K562 (cell line): ENCODE measurements at regions not wholly inside any gene's neighbourhood (a gene's known extent, or its start where the extent isn't known, plus 50 kb on each side); places are given as distances from the start of the nearest gene placed in this dataset.

Source experiments
- ATAC-seq: fragments of 200-7000 bp; cut with Tn5 transposase; 3 replicates; pipeline ENCODE4 v1.9.1; 2020; ENCODE audit warnings: moderate library complexity
- BruUV-seq: library from RNA; stranded (reverse); fragments of 400-500 nt; replicated peaks from 2 replicates; lab custom pipeline; 2021; lab: Mats Ljungman, UMichigan
- CTCF ChIA-PET: fragments of 300-600 bp; formaldehyde crosslinking; extraction: SDS; loops from one replicate; lab custom pipeline; 2021; ENCODE audit warnings: low intra/inter-chr PET ratio; lab: Yijun Ruan, JAX
- POLR2A ChIA-PET: fragments of 300-600, 350-650 bp; sonication (Branson Sonifier 250); formaldehyde crosslinking; extraction: SDS; loops from one replicate; lab custom pipeline; 2021; ENCODE audit warnings: antibody characterized with exemption, inconsistent platforms; lab: Yijun Ruan, JAX
- DNase-seq, 4 experiments: peaks; one replicate each; pipeline versions ENCODE4 v3.0.0 to v3.0.0-alpha.2; 2011 to 2018; ENCODE audit warnings: low spot score in 3 of 4, mixed read lengths in 3 of 4; ENCODE audit errors: extremely low read depth in 1 of 4
- FAIRE-seq: peaks from 2 replicates; lab custom pipeline; 2011; peaks lifted over from hg19 to GRCh38; lab: Jason Lieb, UNC
- H2AFZ ChIP-seq: 2 replicates; pipeline ENCODE4 v1.6.0; 2011; ENCODE audit warnings: low read depth, low read length, control low read depth, inconsistent platforms
- H3K27ac ChIP-seq: fragments of 200-600 bp; 3 replicates; pipeline ENCODE4 v1.8.0; 2011; ENCODE audit warnings: low read depth, mild to moderate bottlenecking, control low read depth, inconsistent platforms, low read length, moderate library complexity, mixed read lengths; ENCODE audit errors: extremely low read depth
- H3K27me3 ChIP-seq, 2 experiments: fragments of 300-600 bp in 1 of 2; 2 replicates in 1 of 2; 3 replicates in 1 of 2; pipeline versions ENCODE4 v1.6.0 to v1.8.0; 2011; ENCODE audit warnings: inconsistent platforms in 2 of 2, low read length in 2 of 2, mild to moderate bottlenecking in 1 of 2, mixed read lengths in 1 of 2, moderate library complexity in 1 of 2; ENCODE audit not compliant: control insufficient read depth in 2 of 2, insufficient read depth in 2 of 2
- H3K36me3 ChIP-seq: fragments of 300-600 bp; 3 replicates; pipeline ENCODE4 v1.8.0; 2011; ENCODE audit warnings: mild to moderate bottlenecking, low read length, inconsistent platforms; ENCODE audit not compliant: control insufficient read depth, insufficient read depth
- H3K4me1 ChIP-seq, 2 experiments: fragments of 200-600 bp in 1 of 2; replicated peaks in 1 of 2; 2 replicates in 1 of 2; 3 replicates in 1 of 2; pipeline versions ENCODE4 v1.5.1 to v1.8.0; 2011; ENCODE audit warnings: inconsistent platforms in 2 of 2, low read length in 2 of 2, mild to moderate bottlenecking in 1 of 2, mixed read lengths in 1 of 2, moderate library complexity in 1 of 2; ENCODE audit not compliant: control insufficient read depth in 2 of 2, insufficient read depth in 2 of 2
- H3K4me2 ChIP-seq: 2 replicates; pipeline ENCODE4 v1.6.1; 2011; ENCODE audit warnings: low read length, control low read depth, inconsistent platforms, mixed read lengths; ENCODE audit not compliant: insufficient read depth
- H3K4me3 ChIP-seq: fragments of 200-600 bp; sonication (generic), shearing (Covaris generic); 2 replicates; pipeline ENCODE4 v1.5.1; 2016; ENCODE audit warnings: control low read depth, inconsistent platforms
- H3K79me2 ChIP-seq: fragments of 200-600 bp; 3 replicates; pipeline ENCODE4 v1.8.0; 2011; ENCODE audit warnings: low read length, inconsistent platforms; ENCODE audit not compliant: control insufficient read depth, insufficient read depth
- H3K9ac ChIP-seq, 2 experiments: 2 replicates each; pipeline versions ENCODE4 v1.6.0 to v1.6.1; 2011; ENCODE audit warnings: low read depth in 2 of 2, low read length in 2 of 2, control low read depth in 1 of 2, inconsistent platforms in 1 of 2, mild to moderate bottlenecking in 1 of 2, mixed read lengths in 1 of 2; ENCODE audit not compliant: insufficient read depth in 1 of 2
- H3K9me1 ChIP-seq: one replicate; pipeline ENCODE4 v1.6.0; 2011; ENCODE audit warnings: inconsistent platforms, mild to moderate bottlenecking, low read length, moderate library complexity; ENCODE audit not compliant: control insufficient read depth, insufficient read depth
- H3K9me3 ChIP-seq: replicated peaks from 2 replicates; pipeline ENCODE4 v1.5.1; 2011; ENCODE audit warnings: low read depth, low read length, inconsistent platforms; ENCODE audit not compliant: control insufficient read depth, insufficient read depth
- H4K20me1 ChIP-seq: replicated peaks from 2 replicates; pipeline ENCODE4 v1.6.1; 2011; ENCODE audit warnings: low read length, inconsistent platforms, mixed read lengths; ENCODE audit not compliant: control insufficient read depth, insufficient read depth
- CBFB ChIP-seq: sonication (generic); formaldehyde crosslinking; IDR thresholded peaks from 2 replicates; pipeline ENCODE4 v1.4.0; 2020; ENCODE audit warnings: mild to moderate bottlenecking, missing genetic modification reagents
- RBBP5 ChIP-seq: fragments of 200-600 bp; sonication (generic); IDR thresholded peaks from 2 replicates; pipeline ENCODE4 v1.6.1; 2012; ENCODE audit warnings: borderline replicate concordance, mild to moderate bottlenecking, low read length, control low read depth, inconsistent platforms; ENCODE audit not compliant: insufficient read depth, poor library complexity, severe bottlenecking
- SRSF3 ChIP-seq: fragments of 200-400 bp; formaldehyde crosslinking; IDR thresholded peaks from 2 replicates; pipeline ENCODE4 v1.6.1; 2016; ENCODE audit warnings: mild to moderate bottlenecking, low read length, moderate library complexity; ENCODE audit not compliant: insufficient read depth
- TCFL5 ChIP-seq: fragments of 250-450 bp; sonication (Bioruptor Pico); conservative IDR thresholded peaks from 2 replicates; pipeline ENCODE4 v1.6.1; 2021; ENCODE audit warnings: mild to moderate bottlenecking, moderate library complexity, matching md5 sums
- ZNF324 ChIP-seq: fragments of 250-450 bp; sonication (Bioruptor Pico); IDR thresholded peaks from 2 replicates; pipeline ENCODE4 v1.4.0; 2020; ENCODE audit warnings: mild to moderate bottlenecking
- ZNF518B ChIP-seq: fragments of 250-450 bp; sonication (Bioruptor Pico); IDR thresholded peaks from 2 replicates; pipeline ENCODE4 v1.5.0; 2021; ENCODE audit warnings: mild to moderate bottlenecking, moderate library complexity
- in situ Hi-C: fragments of 300-500 bp; cut with MboI; formaldehyde crosslinking; loops from 4 replicates; pipeline ENCODE4 v1.15.0; 2018; ENCODE audit warnings: inconsistent platforms, mixed read lengths
- intact Hi-C: fragments of 100-400 bp; cut with micrococcal nuclease; formaldehyde crosslinking; loops from 2 replicates; pipeline ENCODE4 v1.14.2; 2022

- no peaks in the 10 kb centered on the region for H3K79me2 ChIP-seq
- H3K9ac ChIP-seq = no peak overlapping the region
- H3K9me3 ChIP-seq = no peaks in the 10 kb centered on the region
- FAIRE-seq (no peak), ATAC-seq (no peak), DNase-seq (no peak)
- no peaks in the 10 kb centered on the region for H4K20me1 ChIP-seq
- no peak overlapping the region for H2AFZ ChIP-seq
- ChIA-PET POLR2A (no interaction called here), CTCF (no interaction called here)
- H3K4me1 ChIP-seq = no peaks in the 10 kb centered on the region
- in situ Hi-C loops (no loop called here), intact Hi-C loops (no loop called here)
- no peak overlapping the region for H3K27ac ChIP-seq
- no peaks in the 10 kb centered on the region for H3K9me1 ChIP-seq
- H3K36me3 ChIP-seq = no peaks in the 10 kb centered on the region
- no peak for TF ChIP-seq SRSF3
- TF ChIP-seq RBBP5 = no peak
- TF ChIP-seq ZNF518B (CRISPR knock-in tag) = no peak
- no peak for TF ChIP-seq TCFL5 (CRISPR knock-in tag)
- TF ChIP-seq ZNF324 (CRISPR knock-in tag) = no peak
- no peak for TF ChIP-seq CBFB (CRISPR knock-in tag)
- BruUV-seq = no TSS peak
- H3K4me3 ChIP-seq = no peak overlapping the region
- no peaks in the 10 kb centered on the region for H3K27me3 ChIP-seq
- H3K4me2 ChIP-seq = no peak overlapping the region
Measured at GRCh38 chr14:41489315-41489972, 117.2 kb upstream of the LRFN5 start.
